ENCODE measurements at regions not wholly inside any gene's neighbourhood (a gene's known extent, or its start where the extent isn't known, plus 50 kb on each side); places are given as distances from the start of the nearest gene placed in this dataset.

DNA sequence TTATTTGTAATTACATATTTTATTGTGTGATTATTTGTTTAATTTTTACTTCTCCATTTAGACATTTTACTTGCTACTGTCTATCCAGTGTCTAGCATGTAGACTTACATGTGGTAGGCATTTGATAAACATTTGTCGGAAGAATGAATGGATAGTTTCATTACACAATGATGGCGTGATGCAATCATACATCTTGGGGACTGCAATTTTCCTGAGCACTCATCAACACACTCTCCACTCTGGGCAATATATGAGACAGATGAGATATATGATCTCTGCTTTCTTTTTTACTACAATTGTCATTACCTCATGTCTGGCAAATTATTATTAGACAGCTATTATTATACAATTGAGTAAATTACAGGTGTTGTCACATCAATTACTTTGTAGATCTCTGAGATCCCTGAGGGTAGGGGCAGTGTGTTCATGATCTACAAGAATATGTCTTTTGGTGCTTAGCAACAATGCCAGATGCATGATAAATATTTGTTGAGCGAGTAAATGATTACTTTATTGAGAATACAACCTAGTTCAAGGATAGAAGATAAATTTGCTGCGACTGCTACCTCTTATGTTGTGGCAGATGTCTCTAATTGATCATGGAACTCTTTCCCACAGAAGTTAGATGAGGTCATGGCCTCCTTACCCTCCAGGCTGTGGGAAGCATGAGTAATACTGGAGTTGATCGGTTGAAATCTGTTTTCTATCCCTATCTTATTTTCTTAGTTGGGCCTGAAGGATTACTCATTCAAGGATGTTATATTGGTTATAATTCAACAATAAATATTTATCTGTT is 416.0 kb downstream of the LRIG3 start:
- no peak for TF ChIP-seq POLR2A (IDR thresholded peaks at IDR 0.05)
- TF ChIP-seq, protein P1, sequence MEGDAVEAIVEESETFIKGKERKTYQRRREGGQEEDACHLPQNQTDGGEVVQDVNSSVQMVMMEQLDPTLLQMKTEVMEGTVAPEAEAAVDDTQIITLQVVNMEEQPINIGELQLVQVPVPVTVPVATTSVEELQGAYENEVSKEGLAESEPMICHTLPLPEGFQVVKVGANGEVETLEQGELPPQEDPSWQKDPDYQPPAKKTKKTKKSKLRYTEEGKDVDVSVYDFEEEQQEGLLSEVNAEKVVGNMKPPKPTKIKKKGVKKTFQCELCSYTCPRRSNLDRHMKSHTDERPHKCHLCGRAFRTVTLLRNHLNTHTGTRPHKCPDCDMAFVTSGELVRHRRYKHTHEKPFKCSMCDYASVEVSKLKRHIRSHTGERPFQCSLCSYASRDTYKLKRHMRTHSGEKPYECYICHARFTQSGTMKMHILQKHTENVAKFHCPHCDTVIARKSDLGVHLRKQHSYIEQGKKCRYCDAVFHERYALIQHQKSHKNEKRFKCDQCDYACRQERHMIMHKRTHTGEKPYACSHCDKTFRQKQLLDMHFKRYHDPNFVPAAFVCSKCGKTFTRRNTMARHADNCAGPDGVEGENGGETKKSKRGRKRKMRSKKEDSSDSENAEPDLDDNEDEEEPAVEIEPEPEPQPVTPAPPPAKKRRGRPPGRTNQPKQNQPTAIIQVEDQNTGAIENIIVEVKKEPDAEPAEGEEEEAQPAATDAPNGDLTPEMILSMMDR (IDR thresholded peaks at IDR 0.05), result no peak
